ENCODE measurements at regions not wholly inside any gene's neighbourhood (a gene's known extent, or its start where the extent isn't known, plus 50 kb on each side); places are given as distances from the start of the nearest gene placed in this dataset.
"Not testable (repeated sequence)": the region's sequence is repeated elsewhere in the genome, so short reads cannot be mapped to it uniquely, and the experiment has no call there.

DNA sequence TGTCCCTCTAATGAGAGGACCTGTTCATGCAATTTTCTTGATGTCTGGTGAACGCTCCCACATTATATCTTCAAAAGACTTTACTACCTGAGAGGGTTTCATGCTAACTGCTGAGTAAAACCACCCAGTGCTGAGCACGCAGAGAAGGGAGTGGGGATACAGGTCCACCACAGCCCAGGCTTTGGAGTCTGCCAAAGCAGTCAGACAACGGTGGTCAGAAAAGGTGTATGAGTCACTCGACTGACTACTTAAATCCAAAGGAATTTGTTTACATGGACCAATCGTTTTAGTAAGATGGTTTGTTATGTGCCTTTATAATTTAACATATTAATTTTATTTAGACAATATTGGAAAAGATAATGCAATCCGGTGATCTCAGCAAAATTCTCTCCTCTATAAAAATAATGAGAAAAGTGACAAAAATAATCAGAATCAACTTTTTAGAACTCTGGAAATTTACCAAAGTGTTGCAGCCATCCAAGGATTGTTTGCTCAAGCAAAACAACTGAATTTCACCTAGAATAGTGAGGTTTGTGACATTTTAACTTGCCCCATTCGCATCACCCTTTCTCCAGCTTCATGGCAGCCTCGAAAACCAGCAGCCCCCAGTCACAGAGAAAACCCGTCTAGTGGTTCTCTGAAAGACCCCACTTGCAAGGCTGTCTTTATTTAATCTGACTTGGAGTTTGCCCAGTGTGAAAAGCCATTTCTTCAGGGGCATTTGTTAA lies 52.1 kb upstream of the PLGLB2 start:
- DNase-seq = not testable (repeated sequence)
